H1 (cell line): ENCODE measurements at regions not wholly inside any gene's neighbourhood (a gene's known extent, or its start where the extent isn't known, plus 50 kb on each side); places are given as distances from the start of the nearest gene placed in this dataset.

Experiments
- CTCF ChIA-PET: fragments of 300-600 bp; sonication (Branson Sonifier 250); formaldehyde crosslinking; loops from one replicate; lab custom pipeline; 2021; ENCODE audit not compliant: partially characterized antibody; lab: Charles Lee
- POLR2A ChIA-PET: fragments of 300-600 bp; sonication (Branson Sonifier 250); formaldehyde crosslinking; loops from one replicate; lab custom pipeline; 2021; ENCODE audit warnings: inconsistent platforms; ENCODE audit not compliant: partially characterized antibody; lab: Charles Lee
- DNase-seq, 2 experiments: peaks; one replicate each; pipeline versions ENCODE4 v3.0.0 to v3.0.0-alpha.2; 2010 to 2022; ENCODE audit warnings: low spot score in 2 of 2, low read depth in 1 of 2, mixed read lengths in 1 of 2
- FAIRE-seq: peaks from 2 replicates; lab custom pipeline; 2011; peaks lifted over from hg19 to GRCh38; lab: Jason Lieb, UNC
- H2AFZ ChIP-seq: 2 replicates; pipeline ENCODE4 v1.8.1; 2012; ENCODE audit warnings: low read length, inconsistent platforms
- H2AK5ac ChIP-seq: 2 replicates; pipeline ENCODE4 v1.6.1; 2013; ENCODE audit warnings: low read depth, low read length
- H2BK120ac ChIP-seq: replicated peaks from 2 replicates; pipeline ENCODE3; 2013; ENCODE audit warnings: low read depth, low read length, inconsistent platforms
- H2BK12ac ChIP-seq: 2 replicates; pipeline ENCODE4 v1.6.1; 2013; ENCODE audit warnings: low read depth, low read length
- H2BK15ac ChIP-seq: 2 replicates; pipeline ENCODE4 v1.6.1; 2013; ENCODE audit warnings: low read length
- H2BK20ac ChIP-seq: 2 replicates; pipeline ENCODE4 v1.6.1; 2013; ENCODE audit warnings: low read length
- H2BK5ac ChIP-seq: 2 replicates; pipeline ENCODE4 v1.6.1; 2013; ENCODE audit warnings: low read depth, low read length
- H3K14ac ChIP-seq: 2 replicates; pipeline ENCODE4 v1.6.1; 2013; ENCODE audit warnings: inconsistent platforms; ENCODE audit not compliant: insufficient read length
- H3K18ac ChIP-seq: 2 replicates; pipeline ENCODE4 v1.6.1; 2013; ENCODE audit warnings: low read length; ENCODE audit errors: extremely low read depth
- H3K23ac ChIP-seq: 2 replicates; pipeline ENCODE4 v1.6.1; 2013; ENCODE audit warnings: inconsistent platforms; ENCODE audit not compliant: insufficient read length
- H3K23me2 ChIP-seq: 2 replicates; pipeline ENCODE4 v1.6.1; 2013; ENCODE audit warnings: low read depth, low read length
- H3K27ac ChIP-seq: 2 replicates; pipeline ENCODE4 v1.6.1; 2011; ENCODE audit warnings: low read depth, low read length, inconsistent platforms
- H3K27me3 ChIP-seq, 4 experiments: replicated peaks in 1 of 4; 1 replicate in 1 of 4; 2 replicates in 3 of 4; pipeline versions ENCODE4 v1.6.1 to v1.8.1; 2011 to 2013; ENCODE audit warnings: low read length in 3 of 4, mild to moderate bottlenecking in 3 of 4, inconsistent platforms in 2 of 4, mixed read lengths in 2 of 4, moderate library complexity in 1 of 4; ENCODE audit not compliant: control insufficient read depth in 3 of 4, insufficient read depth in 3 of 4; ENCODE audit errors: extremely low read depth in 1 of 4
- H3K36me3 ChIP-seq, 4 experiments: 2 replicates each; pipeline versions ENCODE4 v1.6.1 to v1.8.1; 2011 to 2013; ENCODE audit warnings: mild to moderate bottlenecking in 4 of 4, low read length in 3 of 4, moderate library complexity in 2 of 4, control low read depth in 1 of 4, inconsistent platforms in 1 of 4; ENCODE audit not compliant: insufficient read depth in 4 of 4, control insufficient read depth in 2 of 4
- H3K4ac ChIP-seq: replicated peaks from 2 replicates; pipeline ENCODE3; 2013; ENCODE audit warnings: low read length, low read depth, mixed read lengths, inconsistent platforms; ENCODE audit not compliant: insufficient read length
- H3K4me1 ChIP-seq, 4 experiments: replicated peaks in 1 of 4; 1 replicate in 1 of 4; 2 replicates in 3 of 4; pipeline versions ENCODE4 v1.6.1 to v1.8.1; 2011 to 2013; ENCODE audit warnings: low read length in 3 of 4, inconsistent platforms in 2 of 4, mixed read lengths in 1 of 4; ENCODE audit not compliant: insufficient read depth in 4 of 4, control insufficient read depth in 3 of 4
- H3K4me2 ChIP-seq, 2 experiments: 2 replicates each; pipeline versions ENCODE4 v1.6.1 to v1.8.1; 2011 to 2013; ENCODE audit warnings: low read depth in 2 of 2, low read length in 2 of 2, control low read depth in 1 of 2, inconsistent platforms in 1 of 2, mild to moderate bottlenecking in 1 of 2; ENCODE audit not compliant: insufficient read depth in 1 of 2
- H3K4me3 ChIP-seq, 4 experiments: fragments of 200-600, 300-600 bp in 1 of 4; sonication (generic), shearing (Covaris generic), sonication (Bioruptor Twin) in 1 of 4; 2 replicates each; pipeline versions ENCODE4 v1.5.1 to v1.8.1; 2011 to 2016; ENCODE audit warnings: low read length in 4 of 4, low read depth in 3 of 4, control low read depth in 2 of 4, inconsistent platforms in 2 of 4, mild to moderate bottlenecking in 2 of 4, mixed read lengths in 1 of 4, moderate library complexity in 1 of 4; ENCODE audit not compliant: insufficient read depth in 2 of 4; ENCODE audit errors: extremely low read depth in 1 of 4
- H3K56ac ChIP-seq: replicated peaks from 2 replicates; pipeline ENCODE3; 2013; ENCODE audit warnings: low read depth, mild to moderate bottlenecking, mixed read lengths, low read length, inconsistent platforms; ENCODE audit not compliant: insufficient read length
- H3K79me1 ChIP-seq: 2 replicates; pipeline ENCODE4 v1.6.1; 2013; ENCODE audit warnings: low read depth, low read length, control low read depth
- H3K79me2 ChIP-seq, 2 experiments: 2 replicates each; pipeline versions ENCODE4 v1.6.1 to v1.8.1; 2012 to 2013; ENCODE audit warnings: low read length in 2 of 2, mild to moderate bottlenecking in 2 of 2, inconsistent platforms in 1 of 2; ENCODE audit not compliant: insufficient read depth in 2 of 2, control insufficient read depth in 1 of 2
- H3K9ac ChIP-seq, 4 experiments: replicated peaks in 1 of 4; 1 replicate in 1 of 4; 2 replicates in 3 of 4; pipeline versions ENCODE4 v1.6.1 to v1.8.1; 2011 to 2013; ENCODE audit warnings: low read depth in 3 of 4, low read length in 3 of 4, control low read depth in 2 of 4, mild to moderate bottlenecking in 2 of 4, moderate library complexity in 2 of 4, inconsistent platforms in 1 of 4; ENCODE audit errors: extremely low read depth in 1 of 4
- H3K9me3 ChIP-seq, 2 experiments: 2 replicates each; pipeline versions ENCODE4 v1.6.1 to v1.8.1; 2012 to 2013; ENCODE audit warnings: mild to moderate bottlenecking in 2 of 2, moderate library complexity in 2 of 2, control low read depth in 1 of 2, inconsistent platforms in 1 of 2, low read depth in 1 of 2, low read length in 1 of 2, mixed read lengths in 1 of 2; ENCODE audit not compliant: insufficient read depth in 2 of 2
- H4K20me1 ChIP-seq, 2 experiments: replicated peaks in 1 of 2; 2 replicates each; pipeline versions ENCODE3 to v1.8.1; 2011 to 2013; ENCODE audit warnings: inconsistent platforms in 2 of 2, low read length in 2 of 2, mild to moderate bottlenecking in 1 of 2; ENCODE audit not compliant: insufficient read depth in 2 of 2, control insufficient read depth in 1 of 2
- H4K5ac ChIP-seq: 2 replicates; pipeline ENCODE4 v1.6.1; 2013; ENCODE audit warnings: low read length, low read depth, mixed read lengths, inconsistent platforms; ENCODE audit not compliant: insufficient read length
- H4K8ac ChIP-seq: 2 replicates; pipeline ENCODE4 v1.8.0; 2013; ENCODE audit warnings: mild to moderate bottlenecking, moderate library complexity, low read length, inconsistent platforms; ENCODE audit not compliant: insufficient read depth; ENCODE audit errors: extremely low read depth
- H4K91ac ChIP-seq: replicated peaks from 2 replicates; pipeline ENCODE3; 2013; ENCODE audit warnings: low read length, mixed read lengths, inconsistent platforms; ENCODE audit not compliant: insufficient read length
- CBX8 ChIP-seq: fragments of 300-800, 300-1000 bp; sonication (generic); IDR thresholded peaks from 2 replicates; pipeline ENCODE4 v1.7.1; 2016; ENCODE audit warnings: low read depth, low read length, borderline replicate concordance
- CTBP2 ChIP-seq: IDR thresholded peaks from 2 replicates; pipeline ENCODE4 v1.7.0; 2011; ENCODE audit warnings: borderline replicate concordance, mild to moderate bottlenecking, moderate library complexity, mixed read lengths, low read length; ENCODE audit not compliant: insufficient read depth, insufficient read length
- EP300 ChIP-seq, 2 experiments: IDR thresholded peaks; 1 replicate in 1 of 2; 2 replicates in 1 of 2; pipeline ENCODE4 v1.6.1; 2011 to 2012; ENCODE audit warnings: low read depth in 2 of 2, low read length in 2 of 2, mild to moderate bottlenecking in 2 of 2, borderline replicate concordance in 1 of 2, inconsistent platforms in 1 of 2, moderate library complexity in 1 of 2
- HDAC6 ChIP-seq: IDR thresholded peaks from one replicate; pipeline ENCODE4 v1.7.1; 2012; ENCODE audit warnings: low read depth, mild to moderate bottlenecking, inconsistent platforms, low read length, moderate library complexity
- KDM1A ChIP-seq: fragments of 200-600, 300-600 bp; sonication (generic); IDR thresholded peaks from 2 replicates; pipeline ENCODE4 v1.7.1; 2016; ENCODE audit warnings: mild to moderate bottlenecking, low read length, borderline replicate concordance
- NANOG ChIP-seq: IDR thresholded peaks from 2 replicates; pipeline ENCODE4 v1.6.1; 2011; ENCODE audit warnings: low read length, low read depth, mild to moderate bottlenecking, inconsistent platforms; ENCODE audit not compliant: insufficient read depth, poor library complexity, severe bottlenecking
- POLR2AphosphoS5 ChIP-seq: IDR thresholded peaks from 2 replicates; pipeline ENCODE4 v1.6.1; 2011; ENCODE audit warnings: low read depth, low read length
- RAD21 ChIP-seq, 2 experiments: IDR thresholded peaks in 1 of 2; conservative IDR thresholded peaks in 1 of 2; 2 replicates each; pipeline ENCODE4 v1.6.1; 2011; ENCODE audit warnings: low read depth in 2 of 2, low read length in 2 of 2, improper control_type of control experiment in 1 of 2, inconsistent platforms in 1 of 2, mild to moderate bottlenecking in 1 of 2, moderate library complexity in 1 of 2
- RBBP5 ChIP-seq: IDR thresholded peaks from 2 replicates; pipeline ENCODE4 v1.7.1; 2012; ENCODE audit warnings: low read depth, mild to moderate bottlenecking, inconsistent platforms, low read length, moderate library complexity, borderline replicate concordance
- RXRA ChIP-seq: IDR thresholded peaks from 2 replicates; pipeline ENCODE4 v1.6.1; 2011; ENCODE audit warnings: low read depth, mild to moderate bottlenecking, low read length, moderate library complexity; ENCODE audit not compliant: insufficient read depth
- SIX5 ChIP-seq: IDR thresholded peaks from 2 replicates; pipeline ENCODE4 v1.6.1; 2011; ENCODE audit warnings: mild to moderate bottlenecking, low read depth, low read length
- SP2 ChIP-seq: IDR thresholded peaks from 2 replicates; pipeline ENCODE4 v1.6.1; 2012; ENCODE audit warnings: mild to moderate bottlenecking, low read length, inconsistent platforms
- SP4 ChIP-seq: IDR thresholded peaks from 2 replicates; pipeline ENCODE4 v1.6.1; 2012; ENCODE audit warnings: low read length, inconsistent platforms
- ZNF274 ChIP-seq: IDR thresholded peaks from 2 replicates; pipeline ENCODE4 v1.7.0; 2012; ENCODE audit warnings: low read length, borderline replicate concordance; ENCODE audit errors: extremely low read depth
- WGBS, 2 experiments: shearing (Covaris generic) in 1 of 2; methylation state at CpG; one replicate each; pipeline versions ENCODE4 v1.1.6 to v1.1.7; 2013 to 2015; ENCODE audit warnings: low lambda C conversion rate in 2 of 2, mixed read lengths in 2 of 2, inconsistent platforms in 1 of 2, low coverage in 1 of 2, missing lambda C conversion rate in 1 of 2; ENCODE audit not compliant: insufficient replicate concordance in 2 of 2, insufficient coverage in 1 of 2, insufficient read length in 1 of 2; ENCODE audit errors: extremely low coverage in 1 of 2, missing lambda C conversion rate in 1 of 2; 5-methylcytosine and 5-hydroxymethylcytosine counted together
- TF ChIP-seq, protein P1 (sequence below): IDR thresholded peaks from 2 replicates; pipeline ENCODE4 v1.6.1; 2012; ENCODE audit warnings: inconsistent platforms

- DNase-seq (no peak), FAIRE-seq (no peak)
- Histone ChIP-seq H4K20me1 (no peaks in the 10 kb centered on the region), H3K23me2 (no peaks in the 10 kb centered on the region), H3K79me2 (no peaks in the 10 kb centered on the region), H3K4me2 (no peak overlapping the region), H3K9me3 (no peaks in the 10 kb centered on the region), H3K14ac (no peak overlapping the region), H2BK5ac (no peak overlapping the region), H3K4ac (no peak overlapping the region), H3K18ac (no peak overlapping the region), H3K79me1 (no peaks in the 10 kb centered on the region), H2BK20ac (no peak overlapping the region), H3K23ac (no peak overlapping the region), H3K36me3 (no peaks in the 10 kb centered on the region), H3K9ac (no peak overlapping the region), H2AFZ (no peak overlapping the region), H2BK12ac (no peak overlapping the region), H3K4me3 (no peak overlapping the region), H2AK5ac (no peak overlapping the region), H4K8ac (no peak overlapping the region), H3K27ac (no peak overlapping the region), H3K56ac (no peak overlapping the region), H4K91ac (no peak overlapping the region), H3K27me3 (no peaks in the 10 kb centered on the region), H3K4me1 (no peaks in the 10 kb centered on the region), H2BK15ac (no peak overlapping the region), H4K5ac (no peak overlapping the region), H2BK120ac (no peak overlapping the region)
- CTCF ChIA-PET = no interaction called here
- POLR2A ChIA-PET = no interaction called here
- 84% methylated on average over 1 of the region's 1 CpG; no CpG with 5 or more reads in 1 of the 2 experiments for WGBS, 2 experiments
- no peak for TF ChIP-seq RXRA
- no peak for TF ChIP-seq KDM1A
- TF ChIP-seq HDAC6 = no peak
- TF ChIP-seq, protein P1, sequence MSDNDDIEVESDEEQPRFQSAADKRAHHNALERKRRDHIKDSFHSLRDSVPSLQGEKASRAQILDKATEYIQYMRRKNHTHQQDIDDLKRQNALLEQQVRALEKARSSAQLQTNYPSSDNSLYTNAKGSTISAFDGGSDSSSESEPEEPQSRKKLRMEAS = no peak
- TF ChIP-seq CBX8 = no peak
- TF ChIP-seq ZNF274 = no peak
- TF ChIP-seq SP4 = no peak
- TF ChIP-seq RBBP5 = no peak
- TF ChIP-seq RAD21 (IDR thresholded peaks at IDR 0.05 in 1 of 2, conservative IDR thresholded peaks at IDR 0.05 in 1 of 2; ENCODE audit: low read depth in 2 of 2, low read length in 2 of 2) = no peak
- TF ChIP-seq SIX5 = no peak
- no peak for TF ChIP-seq EP300 (IDR thresholded peaks at IDR 0.05; ENCODE audit: borderline replicate concordance in 1 of 2, low read depth in 2 of 2, low read length in 2 of 2)
- no peak for TF ChIP-seq SP2
- no peak for TF ChIP-seq POLR2AphosphoS5
- TF ChIP-seq NANOG = no peak
- no peak for TF ChIP-seq CTBP2
These were observed 124.3 kb downstream of the CENPW start for GRCh38 chr6:126464245-126464644.
